CD4-positive, alpha-beta T cell (primary cell): ENCODE measurements at regions not wholly inside any gene's neighbourhood (a gene's known extent, or its start where the extent isn't known, plus 50 kb on each side); places are given as distances from the start of the nearest gene placed in this dataset.

Experiments
- ATAC-seq: fragments of 200-7000 bp; cut with Tn5 transposase; one replicate; pipeline ENCODE4 v1.10.0; 2022; ENCODE audit warnings: mild to moderate bottlenecking; ENCODE audit not compliant: poor library complexity
- CTCF ChIA-PET: fragments of 350-600 bp; sonication (Branson Sonifier 250); formaldehyde crosslinking; loops from one replicate; lab custom pipeline; 2021; ENCODE audit warnings: antibody characterized with exemption, inconsistent platforms; lab: Charles Lee
- POLR2A ChIA-PET: fragments of 350-600 bp; sonication (Branson Sonifier 250); formaldehyde crosslinking; loops from one replicate; lab custom pipeline; 2021; ENCODE audit warnings: antibody characterized with exemption, inconsistent platforms; lab: Charles Lee
- DNase-seq, 14 experiments: peaks; one replicate each; pipeline ENCODE4 v3.0.0-alpha.2; 2013 to 2020; ENCODE audit warnings: mixed read lengths in 2 of 14
- H3K27ac ChIP-seq, 2 donors: one replicate each; pipeline versions ENCODE4 v1.5.1 to v1.7.0; 2013; ENCODE audit warnings: low read length in 2 of 2, low read depth in 1 of 2, mild to moderate bottlenecking in 1 of 2
- H3K27me3 ChIP-seq, 2 experiments: 1 replicate in 1 of 2; 2 replicates in 1 of 2; pipeline versions ENCODE4 v1.6.1 to v1.7.0; 2013; ENCODE audit warnings: low read length in 2 of 2, control low read depth in 1 of 2, mild to moderate bottlenecking in 1 of 2, moderate library complexity in 1 of 2; ENCODE audit not compliant: insufficient read depth in 2 of 2, control insufficient read depth in 1 of 2
- H3K36me3 ChIP-seq: one replicate; pipeline ENCODE4 v1.6.1; 2013; ENCODE audit warnings: low read length, control low read depth; ENCODE audit not compliant: insufficient read depth
- H3K4me1 ChIP-seq: one replicate; pipeline ENCODE4 v1.6.1; 2013; ENCODE audit warnings: low read length, control low read depth; ENCODE audit not compliant: insufficient read depth
- H3K4me3 ChIP-seq: one replicate; pipeline ENCODE4 v1.5.1; 2013; ENCODE audit warnings: mild to moderate bottlenecking, low read length, moderate library complexity
- H3K9me3 ChIP-seq, 2 experiments: 1 replicate in 1 of 2; 2 replicates in 1 of 2; pipeline versions ENCODE4 v1.6.1 to v1.7.0; 2013; ENCODE audit warnings: low read length in 2 of 2, mild to moderate bottlenecking in 2 of 2, control low read depth in 1 of 2, moderate library complexity in 1 of 2; ENCODE audit not compliant: control insufficient read depth in 1 of 2, insufficient read depth in 1 of 2
- H3K27ac Mint-ChIP-seq: one replicate; pipeline ENCODE4 v1.8.0; 2020; ENCODE audit warnings: mixed read lengths
- H3K27me3 Mint-ChIP-seq: one replicate; pipeline ENCODE4 v1.8.0; 2021; ENCODE audit warnings: mixed read lengths
- H3K36me3 Mint-ChIP-seq: one replicate; pipeline ENCODE4 v1.8.0; 2021; ENCODE audit warnings: low read depth, mixed read lengths
- H3K4me1 Mint-ChIP-seq: one replicate; pipeline ENCODE4 v1.8.0; 2021; ENCODE audit warnings: low read depth, mixed read lengths
- H3K4me3 Mint-ChIP-seq: one replicate; pipeline ENCODE4 v1.8.0; 2020; ENCODE audit warnings: mild to moderate bottlenecking, mixed read lengths
- H3K9me3 Mint-ChIP-seq: one replicate; pipeline ENCODE4 v1.8.0; 2020; ENCODE audit warnings: mixed read lengths
- intact Hi-C, 2 experiments: fragments of 100-400 bp; cut with DNase I in 1 of 2; cut with micrococcal nuclease in 1 of 2; formaldehyde crosslinking; loops; one replicate each; pipeline versions ENCODE4 v1.15.1 to v1.9.0; 2023 to 2025; cut with DNase I, micrococcal nuclease
- TF ChIP-seq, protein P1 (sequence below): fragments of 200-600 bp; IDR thresholded peaks from one replicate; pipeline ENCODE4 v1.8.0; 2022; ENCODE audit warnings: antibody characterized with exemption, mild to moderate bottlenecking

DNA sequence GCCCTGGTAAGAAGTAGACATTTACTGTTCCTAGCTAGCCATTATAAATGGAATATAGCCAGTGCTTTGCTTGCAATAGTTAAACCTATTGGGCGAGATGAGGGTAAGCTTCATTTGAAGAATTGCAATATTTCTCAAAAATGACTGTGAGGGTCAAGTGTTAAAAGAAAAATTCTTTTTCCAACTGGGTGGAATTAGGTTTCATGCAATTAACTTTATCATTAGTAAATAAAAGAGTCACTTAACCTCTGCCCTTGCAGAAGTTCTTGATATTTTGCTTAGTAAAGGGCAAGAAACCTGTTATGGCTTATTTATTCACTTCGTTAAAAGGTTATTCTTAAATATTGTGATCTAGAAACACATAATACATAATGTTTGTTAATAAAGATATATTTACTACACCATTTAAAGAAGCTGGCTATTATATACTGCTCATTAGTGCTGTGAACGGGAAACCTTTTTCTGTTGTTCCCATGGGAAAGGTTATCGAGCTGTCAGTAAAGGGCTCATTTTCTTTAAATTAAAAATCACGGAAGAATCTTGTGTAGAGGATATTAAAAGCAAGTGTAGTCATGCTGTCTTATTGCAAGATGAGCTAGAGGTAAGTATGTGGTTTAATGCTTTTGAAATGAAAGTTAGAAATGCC is 370.5 kb downstream of the CSNK1G3 start:
- intact Hi-C loops = no loop called here
- H3K27me3 Mint-ChIP-seq = no peaks in the 10 kb centered on the region
- DNase-seq (no peak), ATAC-seq (no peak)
- no peak overlapping the region for H3K4me3 Mint-ChIP-seq
- Histone ChIP-seq H3K36me3 (no peaks in the 10 kb centered on the region), H3K4me1 (no peaks in the 10 kb centered on the region), H3K9me3 (peaks cover 0 to 10% of the 10 kb centered on the region in 2 experiments), H3K4me3 (no peak overlapping the region), H3K27me3 (no peaks in the 10 kb centered on the region), H3K27ac (no peak overlapping the region)
- ChIA-PET CTCF (interaction anchor here (1.3 kb wide), 1 partner anchor 8 kb away, joined by 3 read pairs; no protein-coding TSS in a partner anchor), POLR2A (no interaction called here)
- peaks cover 2% of the 10 kb centered on the region for H3K9me3 Mint-ChIP-seq
- TF ChIP-seq, protein P1, sequence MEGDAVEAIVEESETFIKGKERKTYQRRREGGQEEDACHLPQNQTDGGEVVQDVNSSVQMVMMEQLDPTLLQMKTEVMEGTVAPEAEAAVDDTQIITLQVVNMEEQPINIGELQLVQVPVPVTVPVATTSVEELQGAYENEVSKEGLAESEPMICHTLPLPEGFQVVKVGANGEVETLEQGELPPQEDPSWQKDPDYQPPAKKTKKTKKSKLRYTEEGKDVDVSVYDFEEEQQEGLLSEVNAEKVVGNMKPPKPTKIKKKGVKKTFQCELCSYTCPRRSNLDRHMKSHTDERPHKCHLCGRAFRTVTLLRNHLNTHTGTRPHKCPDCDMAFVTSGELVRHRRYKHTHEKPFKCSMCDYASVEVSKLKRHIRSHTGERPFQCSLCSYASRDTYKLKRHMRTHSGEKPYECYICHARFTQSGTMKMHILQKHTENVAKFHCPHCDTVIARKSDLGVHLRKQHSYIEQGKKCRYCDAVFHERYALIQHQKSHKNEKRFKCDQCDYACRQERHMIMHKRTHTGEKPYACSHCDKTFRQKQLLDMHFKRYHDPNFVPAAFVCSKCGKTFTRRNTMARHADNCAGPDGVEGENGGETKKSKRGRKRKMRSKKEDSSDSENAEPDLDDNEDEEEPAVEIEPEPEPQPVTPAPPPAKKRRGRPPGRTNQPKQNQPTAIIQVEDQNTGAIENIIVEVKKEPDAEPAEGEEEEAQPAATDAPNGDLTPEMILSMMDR = no peak
- H3K4me1 Mint-ChIP-seq = no peaks in the 10 kb centered on the region
- no peak overlapping the region for H3K27ac Mint-ChIP-seq
- no peaks in the 10 kb centered on the region for H3K36me3 Mint-ChIP-seq

DNA sequence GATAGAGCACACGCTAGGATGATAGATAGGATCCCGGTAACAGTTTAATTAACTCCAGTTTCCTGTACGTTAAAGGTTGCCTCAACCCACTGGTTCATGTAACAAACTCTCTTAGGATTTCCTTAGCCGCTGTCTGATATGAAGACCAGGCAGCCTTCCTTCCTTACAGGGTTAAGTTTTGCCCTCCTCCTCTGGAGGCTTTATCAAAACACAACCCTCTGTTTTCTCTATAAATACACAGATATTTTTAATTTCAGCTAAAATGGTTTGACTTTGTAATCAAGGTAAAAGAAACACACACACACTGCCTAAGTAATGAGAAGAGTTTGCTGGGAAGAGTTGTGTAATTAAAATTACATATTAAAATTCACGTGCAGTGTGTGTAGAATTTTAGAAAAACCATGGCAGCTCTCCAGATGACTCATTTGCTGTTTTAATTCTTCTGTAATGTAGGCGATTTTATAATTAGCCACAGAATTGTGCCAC is 369.8 kb downstream of the CSNK1G3 start:
- no peak overlapping the region for H3K27ac Mint-ChIP-seq
- peaks cover 0 to 6% of the 10 kb centered on the region in 2 experiments for H3K9me3 ChIP-seq
- H3K27me3 ChIP-seq = no peaks in the 10 kb centered on the region
- no peaks in the 10 kb centered on the region for H3K27me3 Mint-ChIP-seq
- H3K4me3 ChIP-seq = no peak overlapping the region
- ChIA-PET POLR2A (no interaction called here), CTCF (no interaction called here)
- intact Hi-C loops = no loop called here
- TF ChIP-seq, protein P1 = no peak
- no peaks in the 10 kb centered on the region for H3K4me1 Mint-ChIP-seq
- no peak for DNase-seq
- ATAC-seq = no peak
- H3K36me3 ChIP-seq = no peaks in the 10 kb centered on the region
- H3K9me3 Mint-ChIP-seq = peaks cover 2% of the 10 kb centered on the region
- H3K27ac ChIP-seq = no peak overlapping the region
- no peaks in the 10 kb centered on the region for H3K4me1 ChIP-seq
- no peaks in the 10 kb centered on the region for H3K36me3 Mint-ChIP-seq
- no peak overlapping the region for H3K4me3 Mint-ChIP-seq

- intact Hi-C loops = no loop called here
- CTCF ChIA-PET = interaction anchor here (0.6 kb wide), 1 partner anchor 1059 kb away, joined by 3 read pairs; no protein-coding TSS in a partner anchor
Observed at GRCh38 chr5:123880875-123881274, 368.9 kb downstream of the CSNK1G3 start.

More at GRCh38 chr5:123880875-123881274, 368.9 kb downstream of the CSNK1G3 start:
- DNase-seq = no peak
- POLR2A ChIA-PET = no interaction called here
- Histone ChIP-seq H3K27me3 (no peaks in the 10 kb centered on the region), H3K36me3 (no peaks in the 10 kb centered on the region), H3K27ac (no peak overlapping the region), H3K4me3 (no peak overlapping the region), H3K4me1 (no peaks in the 10 kb centered on the region), H3K9me3 (peaks cover 0 to 6% of the 10 kb centered on the region in 2 experiments)
- Mint-ChIP-seq H3K4me1 (no peaks in the 10 kb centered on the region), H3K9me3 (peaks cover 2% of the 10 kb centered on the region), H3K27me3 (no peaks in the 10 kb centered on the region), H3K4me3 (no peak overlapping the region), H3K36me3 (no peaks in the 10 kb centered on the region), H3K27ac (no peak overlapping the region)
- TF ChIP-seq, protein P1 = no peak
- no peak for ATAC-seq
